WTC11 (cell line): ENCODE measurements at regions not wholly inside any gene's neighbourhood (a gene's known extent, or its start where the extent isn't known, plus 50 kb on each side); places are given as distances from the start of the nearest gene placed in this dataset.

Experiments used
- ATF1 ChIP-seq: sonication (generic); formaldehyde crosslinking; IDR thresholded peaks from 2 replicates; pipeline ENCODE4 v1.8.1; 2023; ENCODE audit warnings: mild to moderate bottlenecking, moderate library complexity, missing genetic modification reagents
- MAX ChIP-seq: sonication (generic); formaldehyde crosslinking; IDR thresholded peaks from 2 replicates; pipeline ENCODE4 v1.8.0; 2022; ENCODE audit warnings: mild to moderate bottlenecking, missing genetic modification reagents
- MLX ChIP-seq: sonication (generic); formaldehyde crosslinking; IDR thresholded peaks from 2 replicates; pipeline ENCODE4 v1.8.1; 2023; ENCODE audit warnings: mild to moderate bottlenecking, missing genetic modification reagents, moderate library complexity
- PREB ChIP-seq: sonication (generic); formaldehyde crosslinking; IDR thresholded peaks from 2 replicates; pipeline ENCODE4 v1.8.1; 2022; ENCODE audit warnings: mild to moderate bottlenecking, missing genetic modification reagents, moderate library complexity, borderline replicate concordance
- TCF7 ChIP-seq: sonication (generic); formaldehyde crosslinking; IDR thresholded peaks from 2 replicates; pipeline ENCODE4 v1.8.0; 2022; ENCODE audit warnings: mild to moderate bottlenecking, low read depth, missing genetic modification reagents, moderate library complexity
- USF1 ChIP-seq: sonication (generic); formaldehyde crosslinking; IDR thresholded peaks from 2 replicates; pipeline ENCODE4 v1.8.0; 2022; ENCODE audit warnings: mild to moderate bottlenecking, missing genetic modification reagents
- ZNF232 ChIP-seq: sonication (generic); formaldehyde crosslinking; IDR thresholded peaks from 2 replicates; pipeline ENCODE4 v1.8.0; 2022; ENCODE audit warnings: mild to moderate bottlenecking, missing genetic modification reagents
- TF ChIP-seq, protein P1 (sequence below): sonication (generic); formaldehyde crosslinking; IDR thresholded peaks from 2 replicates; pipeline ENCODE4 v1.8.0; 2023; ENCODE audit warnings: mild to moderate bottlenecking, missing genetic modification reagents
- TF ChIP-seq, protein P2 (sequence below): fragments of 200-600 bp; IDR thresholded peaks from 2 replicates; pipeline ENCODE4 v1.8.0; 2022; ENCODE audit warnings: antibody characterized with exemption

- no peak for TF ChIP-seq ZNF232 (CRISPR knock-in tag)
- no peak for TF ChIP-seq MAX
- no peak for TF ChIP-seq TCF7 (CRISPR knock-in tag)
- TF ChIP-seq USF1 = no peak
- no peak for TF ChIP-seq MLX (CRISPR knock-in tag)
- TF ChIP-seq PREB (CRISPR knock-in tag) = no peak
- TF ChIP-seq, protein P1, sequence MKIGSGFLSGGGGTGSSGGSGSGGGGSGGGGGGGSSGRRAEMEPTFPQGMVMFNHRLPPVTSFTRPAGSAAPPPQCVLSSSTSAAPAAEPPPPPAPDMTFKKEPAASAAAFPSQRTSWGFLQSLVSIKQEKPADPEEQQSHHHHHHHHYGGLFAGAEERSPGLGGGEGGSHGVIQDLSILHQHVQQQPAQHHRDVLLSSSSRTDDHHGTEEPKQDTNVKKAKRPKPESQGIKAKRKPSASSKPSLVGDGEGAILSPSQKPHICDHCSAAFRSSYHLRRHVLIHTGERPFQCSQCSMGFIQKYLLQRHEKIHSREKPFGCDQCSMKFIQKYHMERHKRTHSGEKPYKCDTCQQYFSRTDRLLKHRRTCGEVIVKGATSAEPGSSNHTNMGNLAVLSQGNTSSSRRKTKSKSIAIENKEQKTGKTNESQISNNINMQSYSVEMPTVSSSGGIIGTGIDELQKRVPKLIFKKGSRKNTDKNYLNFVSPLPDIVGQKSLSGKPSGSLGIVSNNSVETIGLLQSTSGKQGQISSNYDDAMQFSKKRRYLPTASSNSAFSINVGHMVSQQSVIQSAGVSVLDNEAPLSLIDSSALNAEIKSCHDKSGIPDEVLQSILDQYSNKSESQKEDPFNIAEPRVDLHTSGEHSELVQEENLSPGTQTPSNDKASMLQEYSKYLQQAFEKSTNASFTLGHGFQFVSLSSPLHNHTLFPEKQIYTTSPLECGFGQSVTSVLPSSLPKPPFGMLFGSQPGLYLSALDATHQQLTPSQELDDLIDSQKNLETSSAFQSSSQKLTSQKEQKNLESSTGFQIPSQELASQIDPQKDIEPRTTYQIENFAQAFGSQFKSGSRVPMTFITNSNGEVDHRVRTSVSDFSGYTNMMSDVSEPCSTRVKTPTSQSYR (CRISPR knock-in tag) = no peak
- TF ChIP-seq, protein P2, sequence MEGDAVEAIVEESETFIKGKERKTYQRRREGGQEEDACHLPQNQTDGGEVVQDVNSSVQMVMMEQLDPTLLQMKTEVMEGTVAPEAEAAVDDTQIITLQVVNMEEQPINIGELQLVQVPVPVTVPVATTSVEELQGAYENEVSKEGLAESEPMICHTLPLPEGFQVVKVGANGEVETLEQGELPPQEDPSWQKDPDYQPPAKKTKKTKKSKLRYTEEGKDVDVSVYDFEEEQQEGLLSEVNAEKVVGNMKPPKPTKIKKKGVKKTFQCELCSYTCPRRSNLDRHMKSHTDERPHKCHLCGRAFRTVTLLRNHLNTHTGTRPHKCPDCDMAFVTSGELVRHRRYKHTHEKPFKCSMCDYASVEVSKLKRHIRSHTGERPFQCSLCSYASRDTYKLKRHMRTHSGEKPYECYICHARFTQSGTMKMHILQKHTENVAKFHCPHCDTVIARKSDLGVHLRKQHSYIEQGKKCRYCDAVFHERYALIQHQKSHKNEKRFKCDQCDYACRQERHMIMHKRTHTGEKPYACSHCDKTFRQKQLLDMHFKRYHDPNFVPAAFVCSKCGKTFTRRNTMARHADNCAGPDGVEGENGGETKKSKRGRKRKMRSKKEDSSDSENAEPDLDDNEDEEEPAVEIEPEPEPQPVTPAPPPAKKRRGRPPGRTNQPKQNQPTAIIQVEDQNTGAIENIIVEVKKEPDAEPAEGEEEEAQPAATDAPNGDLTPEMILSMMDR = no peak
- no peak for TF ChIP-seq ATF1 (CRISPR knock-in tag)
Observed at GRCh38 chr11:69983897-69984438, 94.1 kb upstream of the ANO1 start.
